Neural progenitor cell (in vitro differentiated cells): ENCODE measurements at regions not wholly inside any gene's neighbourhood (a gene's known extent, or its start where the extent isn't known, plus 50 kb on each side); places are given as distances from the start of the nearest gene placed in this dataset.

ENCODE experiments used
- DNase-seq: peaks from one replicate; pipeline ENCODE4 v3.0.0-alpha.2; 2016; ENCODE audit warnings: low spot score
- H2AFZ ChIP-seq: fragments of 200-600 bp; sonication (generic); replicated peaks from 2 replicates; pipeline ENCODE4 v1.6.1; 2016; ENCODE audit warnings: antibody characterized with exemption
- H3F3A ChIP-seq: fragments of 200-600 bp; sonication (generic); 2 replicates; pipeline ENCODE4 v1.6.1; 2016; ENCODE audit warnings: antibody characterized with exemption, low read depth
- H3K27ac ChIP-seq: fragments of 200-600 bp; sonication (generic); 2 replicates; pipeline ENCODE4 v1.5.1; 2016; ENCODE audit warnings: mild to moderate bottlenecking
- H3K27me3 ChIP-seq: fragments of 200-600 bp; sonication (generic); 2 replicates; pipeline ENCODE4 v1.6.1; 2016; ENCODE audit warnings: mild to moderate bottlenecking, moderate library complexity
- H3K36me3 ChIP-seq: fragments of 200-600 bp; sonication (generic); 2 replicates; pipeline ENCODE4 v1.5.1; 2016
- H3K4me1 ChIP-seq: fragments of 200-600 bp; sonication (generic); 2 replicates; pipeline ENCODE4 v1.6.1; 2016; ENCODE audit warnings: mixed run types
- H3K4me2 ChIP-seq: fragments of 200-600 bp; sonication (generic); 2 replicates; pipeline ENCODE4 v1.6.1; 2016
- H3K4me3 ChIP-seq: fragments of 200-600 bp; sonication (generic); 2 replicates; pipeline ENCODE4 v1.5.1; 2016
- H3K79me2 ChIP-seq: fragments of 200-600 bp; sonication (generic); 2 replicates; pipeline ENCODE4 v1.6.1; 2016; ENCODE audit warnings: low read depth
- H3K9ac ChIP-seq: fragments of 200-600 bp; sonication (generic); 2 replicates; pipeline ENCODE4 v1.6.1; 2016
- H3K9me3 ChIP-seq: fragments of 200-600 bp; sonication (generic); 2 replicates; pipeline ENCODE4 v1.5.1; 2016; ENCODE audit warnings: low read depth
- H4K20me1 ChIP-seq: fragments of 200-600 bp; sonication (generic); 2 replicates; pipeline ENCODE4 v1.6.1; 2016; ENCODE audit warnings: low read depth
- H3K27ac Mint-ChIP-seq: 3 replicates; pipeline ENCODE4 v1.8.0; 2021; ENCODE audit warnings: mixed read lengths
- H3K27me3 Mint-ChIP-seq: 2 replicates; pipeline ENCODE4 v1.8.0; 2022; ENCODE audit warnings: low read depth, mild to moderate bottlenecking, inconsistent platforms, moderate library complexity, mixed read lengths; ENCODE audit not compliant: insufficient read depth
- H3K36me3 Mint-ChIP-seq: 3 replicates; pipeline ENCODE4 v1.8.0; 2021; ENCODE audit warnings: mixed read lengths
- H3K4me1 Mint-ChIP-seq: 3 replicates; pipeline ENCODE4 v1.8.0; 2021; ENCODE audit warnings: mixed read lengths
- H3K4me3 Mint-ChIP-seq: 3 replicates; pipeline ENCODE4 v1.8.0; 2021; ENCODE audit warnings: mild to moderate bottlenecking, moderate library complexity, mixed read lengths
- H3K9me3 Mint-ChIP-seq: 3 replicates; pipeline ENCODE4 v1.8.0; 2020; ENCODE audit warnings: mixed read lengths
- CTCF ChIP-seq: fragments of 200-600 bp; sonication (generic); IDR thresholded peaks from 2 replicates; pipeline ENCODE4 v1.5.1; 2017; ENCODE audit warnings: antibody characterized with exemption, mild to moderate bottlenecking
- EZH2 ChIP-seq: fragments of 200-600 bp; sonication (generic); IDR thresholded peaks from 2 replicates; pipeline ENCODE4 v1.6.1; 2017; ENCODE audit warnings: antibody characterized with exemption, mild to moderate bottlenecking, moderate library complexity
- EZH2phosphoT487 ChIP-seq: fragments of 200-600 bp; sonication (generic); IDR thresholded peaks from 2 replicates; pipeline ENCODE4 v1.6.1; 2017; ENCODE audit warnings: antibody characterized with exemption

GRCh38 chr18:4751523-4751922 is 296.4 kb upstream of the DLGAP1 start:
- no peak overlapping the region for H3K27ac ChIP-seq
- H3K79me2 ChIP-seq: no peaks in the 10 kb centered on the region
- H2AFZ ChIP-seq: no peak overlapping the region
- no peaks in the 10 kb centered on the region for H3K27me3 ChIP-seq
- H3F3A ChIP-seq: no peaks in the 10 kb centered on the region
- Mint-ChIP-seq H3K4me1 (peaks cover 5% of the 10 kb centered on the region), H3K27ac (no peak overlapping the region), H3K36me3 (no peaks in the 10 kb centered on the region), H3K9me3 (peaks cover 3% of the 10 kb centered on the region), H3K4me3 (no peak overlapping the region), H3K27me3 (no peaks in the 10 kb centered on the region)
- no peak for TF ChIP-seq CTCF
- no peak for TF ChIP-seq EZH2phosphoT487
- TF ChIP-seq EZH2: no peak
- H3K36me3 ChIP-seq: no peaks in the 10 kb centered on the region
- DNase-seq: no peak
- no peak overlapping the region for H3K4me3 ChIP-seq
- no peak overlapping the region for H3K4me2 ChIP-seq
- no peaks in the 10 kb centered on the region for H3K4me1 ChIP-seq
- no peak overlapping the region for H3K9ac ChIP-seq
- no peaks in the 10 kb centered on the region for H3K9me3 ChIP-seq
- no peaks in the 10 kb centered on the region for H4K20me1 ChIP-seq

- no peak overlapping the region for H3K9ac ChIP-seq
- no peaks in the 10 kb centered on the region for H3K36me3 ChIP-seq
- H3K27me3 Mint-ChIP-seq: no peaks in the 10 kb centered on the region
- H3K9me3 ChIP-seq: peaks cover 2% of the 10 kb centered on the region
- H4K20me1 ChIP-seq: no peaks in the 10 kb centered on the region
- TF ChIP-seq CTCF (no peak), EZH2 (no peak), EZH2phosphoT487 (no peak)
- H2AFZ ChIP-seq: no peak overlapping the region
- H3K4me1 Mint-ChIP-seq: peaks cover 1% of the 10 kb centered on the region
- H3K9me3 Mint-ChIP-seq: peaks cover 4% of the 10 kb centered on the region
- H3K27ac Mint-ChIP-seq: no peak overlapping the region
- H3K4me3 ChIP-seq: no peak overlapping the region
- no peaks in the 10 kb centered on the region for H3K4me1 ChIP-seq
- H3K4me2 ChIP-seq: no peak overlapping the region
- H3K4me3 Mint-ChIP-seq: no peak overlapping the region
- H3K79me2 ChIP-seq: no peaks in the 10 kb centered on the region
- DNase-seq: no peak
- no peak overlapping the region for H3K27ac ChIP-seq
- no peaks in the 10 kb centered on the region for H3K36me3 Mint-ChIP-seq
- no peaks in the 10 kb centered on the region for H3F3A ChIP-seq
- H3K27me3 ChIP-seq: no peaks in the 10 kb centered on the region
These were observed 295.6 kb upstream of the DLGAP1 start for GRCh38 chr18:4750393-4751346.

GRCh38 chr18:4748975-4749374 is 293.9 kb upstream of the DLGAP1 start:
- H3K36me3 ChIP-seq: no peaks in the 10 kb centered on the region
- H3K27me3 Mint-ChIP-seq: no peaks in the 10 kb centered on the region
- no peaks in the 10 kb centered on the region for H3K36me3 Mint-ChIP-seq
- H3K4me3 Mint-ChIP-seq: no peak overlapping the region
- no peak overlapping the region for H3K4me2 ChIP-seq
- H3F3A ChIP-seq: no peaks in the 10 kb centered on the region
- no peak overlapping the region for H3K4me3 ChIP-seq
- peaks cover 4% of the 10 kb centered on the region for H3K9me3 ChIP-seq
- peaks cover 9% of the 10 kb centered on the region for H3K9me3 Mint-ChIP-seq
- no peaks in the 10 kb centered on the region for H4K20me1 ChIP-seq
- no peak overlapping the region for H3K27ac Mint-ChIP-seq
- no peaks in the 10 kb centered on the region for H3K27me3 ChIP-seq
- H3K79me2 ChIP-seq: no peaks in the 10 kb centered on the region
- no peak overlapping the region for H3K9ac ChIP-seq
- no peak for DNase-seq
- H2AFZ ChIP-seq: no peak overlapping the region
- no peak for TF ChIP-seq EZH2phosphoT487
- no peak for TF ChIP-seq CTCF
- TF ChIP-seq EZH2: no peak
- H3K4me1 ChIP-seq: no peaks in the 10 kb centered on the region
- no peaks in the 10 kb centered on the region for H3K4me1 Mint-ChIP-seq
- H3K27ac ChIP-seq: no peak overlapping the region
